ENCODE measurements at regions not wholly inside any gene's neighbourhood (a gene's known extent, or its start where the extent isn't known, plus 50 kb on each side); places are given as distances from the start of the nearest gene placed in this dataset.

GRCh38 chr2:166627893-166628292 is 133.8 kb upstream of the SCN7A start:
- H3K4me1 ChIP-seq (ENCODE audit: insufficient read depth, low read length), result no peaks in the 10 kb centered on the region
- H4K20me1 ChIP-seq (ENCODE audit: insufficient read depth, low read length), result no peaks in the 10 kb centered on the region
- H3K27me3 ChIP-seq (ENCODE audit: insufficient read depth, low read length, poor library complexity), result no peaks in the 10 kb centered on the region
- no peaks in the 10 kb centered on the region for H3K9me3 ChIP-seq (ENCODE audit: insufficient read depth, low read length, severe bottlenecking)
- DNase-seq (no peak), ATAC-seq (ENCODE audit: insufficient read depth, low read depth) (no peak)
- H3K36me3 ChIP-seq (ENCODE audit: insufficient read depth, low read length), result no peaks in the 10 kb centered on the region
- no peak overlapping the region for H3K9ac ChIP-seq (ENCODE audit: low read depth, low read length)
- H3K79me2 ChIP-seq (ENCODE audit: insufficient read depth, low read length), result no peaks in the 10 kb centered on the region
- no peak overlapping the region for H2AFZ ChIP-seq (ENCODE audit: low read depth, low read length)
- H3K4me2 ChIP-seq (ENCODE audit: insufficient read depth, low read length), result no peak overlapping the region
- no peak overlapping the region for H3K4me3 ChIP-seq (ENCODE audit: low read depth in 1 of 2, low read length in 2 of 2)
- no peak overlapping the region for H3K27ac ChIP-seq (ENCODE audit: low read length)
- TF ChIP-seq, protein P1, sequence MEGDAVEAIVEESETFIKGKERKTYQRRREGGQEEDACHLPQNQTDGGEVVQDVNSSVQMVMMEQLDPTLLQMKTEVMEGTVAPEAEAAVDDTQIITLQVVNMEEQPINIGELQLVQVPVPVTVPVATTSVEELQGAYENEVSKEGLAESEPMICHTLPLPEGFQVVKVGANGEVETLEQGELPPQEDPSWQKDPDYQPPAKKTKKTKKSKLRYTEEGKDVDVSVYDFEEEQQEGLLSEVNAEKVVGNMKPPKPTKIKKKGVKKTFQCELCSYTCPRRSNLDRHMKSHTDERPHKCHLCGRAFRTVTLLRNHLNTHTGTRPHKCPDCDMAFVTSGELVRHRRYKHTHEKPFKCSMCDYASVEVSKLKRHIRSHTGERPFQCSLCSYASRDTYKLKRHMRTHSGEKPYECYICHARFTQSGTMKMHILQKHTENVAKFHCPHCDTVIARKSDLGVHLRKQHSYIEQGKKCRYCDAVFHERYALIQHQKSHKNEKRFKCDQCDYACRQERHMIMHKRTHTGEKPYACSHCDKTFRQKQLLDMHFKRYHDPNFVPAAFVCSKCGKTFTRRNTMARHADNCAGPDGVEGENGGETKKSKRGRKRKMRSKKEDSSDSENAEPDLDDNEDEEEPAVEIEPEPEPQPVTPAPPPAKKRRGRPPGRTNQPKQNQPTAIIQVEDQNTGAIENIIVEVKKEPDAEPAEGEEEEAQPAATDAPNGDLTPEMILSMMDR (IDR thresholded peaks at IDR 0.05; ENCODE audit: borderline replicate concordance, extremely low read depth, low read length, poor library complexity, severe bottlenecking), result no peak
- no peak for TF ChIP-seq EZH2 (IDR thresholded peaks at IDR 0.05; ENCODE audit: borderline replicate concordance, low read depth, low read length, severe bottlenecking)

DNA sequence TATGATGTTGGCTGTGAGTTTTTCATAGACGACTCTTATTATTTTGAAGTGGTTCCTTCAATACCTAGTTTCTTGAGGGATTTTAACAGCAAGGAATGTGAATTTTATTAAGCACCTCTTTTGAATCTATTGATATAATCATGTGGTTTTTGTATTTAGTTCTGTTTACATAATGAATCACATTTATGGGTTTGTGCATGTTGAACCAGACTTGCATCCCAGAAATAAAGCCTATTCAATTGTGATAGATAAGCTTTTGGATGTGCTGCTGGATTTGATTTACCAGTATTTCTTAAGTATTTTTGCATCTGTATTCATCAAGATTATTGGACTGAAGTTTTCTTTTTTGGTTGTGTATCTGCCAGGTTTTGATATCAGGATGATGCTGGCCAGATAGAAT is 131.6 kb upstream of the SCN7A start:
- TF ChIP-seq, protein P1 (IDR thresholded peaks at IDR 0.05; ENCODE audit: borderline replicate concordance, extremely low read depth, low read length, poor library complexity, severe bottlenecking), result no peak
- TF ChIP-seq EZH2 (IDR thresholded peaks at IDR 0.05; ENCODE audit: borderline replicate concordance, low read depth, low read length, severe bottlenecking), result no peak
- no peak for DNase-seq
- no peaks in the 10 kb centered on the region for H4K20me1 ChIP-seq (ENCODE audit: insufficient read depth, low read length)
- H3K27ac ChIP-seq (ENCODE audit: low read length), result no peak overlapping the region
- H2AFZ ChIP-seq (ENCODE audit: low read depth, low read length), result no peak overlapping the region
- H3K9ac ChIP-seq (ENCODE audit: low read depth, low read length), result no peak overlapping the region
- no peaks in the 10 kb centered on the region for H3K4me1 ChIP-seq (ENCODE audit: insufficient read depth, low read length)
- no peak for ATAC-seq (ENCODE audit: insufficient read depth, low read depth)
- H3K79me2 ChIP-seq (ENCODE audit: insufficient read depth, low read length), result no peaks in the 10 kb centered on the region
- H3K4me3 ChIP-seq (ENCODE audit: low read depth in 1 of 2, low read length in 2 of 2), result no peak overlapping the region
- no peaks in the 10 kb centered on the region for H3K36me3 ChIP-seq (ENCODE audit: insufficient read depth, low read length)
- H3K27me3 ChIP-seq (ENCODE audit: insufficient read depth, low read length, poor library complexity), result no peaks in the 10 kb centered on the region
- no peaks in the 10 kb centered on the region for H3K9me3 ChIP-seq (ENCODE audit: insufficient read depth, low read length, severe bottlenecking)
- no peak overlapping the region for H3K4me2 ChIP-seq (ENCODE audit: insufficient read depth, low read length)

- H3K36me3 ChIP-seq (ENCODE audit: insufficient read depth, low read length), result no peaks in the 10 kb centered on the region
- no peak overlapping the region for H3K27ac ChIP-seq (ENCODE audit: low read length)
- H3K9ac ChIP-seq (ENCODE audit: low read depth, low read length), result no peak overlapping the region
- H3K27me3 ChIP-seq (ENCODE audit: insufficient read depth, low read length, poor library complexity), result no peaks in the 10 kb centered on the region
- no peak overlapping the region for H3K4me2 ChIP-seq (ENCODE audit: insufficient read depth, low read length)
- no peak overlapping the region for H3K4me3 ChIP-seq (ENCODE audit: low read depth in 1 of 2, low read length in 2 of 2)
- no peaks in the 10 kb centered on the region for H3K9me3 ChIP-seq (ENCODE audit: insufficient read depth, low read length, severe bottlenecking)
- no peaks in the 10 kb centered on the region for H4K20me1 ChIP-seq (ENCODE audit: insufficient read depth, low read length)
- no peak for DNase-seq
- ATAC-seq (ENCODE audit: insufficient read depth, low read depth), result no peak
- no peaks in the 10 kb centered on the region for H3K79me2 ChIP-seq (ENCODE audit: insufficient read depth, low read length)
- no peak overlapping the region for H2AFZ ChIP-seq (ENCODE audit: low read depth, low read length)
- no peaks in the 10 kb centered on the region for H3K4me1 ChIP-seq (ENCODE audit: insufficient read depth, low read length)
- TF ChIP-seq, protein P1 (IDR thresholded peaks at IDR 0.05; ENCODE audit: borderline replicate concordance, extremely low read depth, low read length, poor library complexity, severe bottlenecking), result no peak
- no peak for TF ChIP-seq EZH2 (IDR thresholded peaks at IDR 0.05; ENCODE audit: borderline replicate concordance, low read depth, low read length, severe bottlenecking)
Observed at GRCh38 chr2:166614503-166614902, 120.5 kb upstream of the SCN7A start.

DNA sequence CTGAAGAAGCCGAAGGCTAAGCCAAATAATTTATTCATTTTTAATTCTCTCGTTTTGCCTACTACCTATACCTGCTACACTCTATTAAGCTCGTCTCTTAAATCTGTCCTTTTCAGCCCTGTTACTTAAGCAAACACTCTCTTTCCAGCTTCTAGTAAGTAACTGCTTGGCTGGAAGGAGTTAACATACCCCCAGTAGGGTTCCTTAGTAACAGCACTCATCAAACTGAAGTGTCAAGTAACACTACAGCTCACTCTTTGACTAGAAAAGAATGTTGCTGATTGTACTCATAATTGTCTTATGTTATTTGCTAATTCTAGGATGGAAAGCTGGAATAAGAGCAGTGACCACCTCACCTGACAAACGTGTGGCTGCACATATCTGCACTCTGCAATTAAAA is 120.0 kb upstream of the SCN7A start:
- Histone ChIP-seq H3K4me3 (ENCODE audit: low read depth in 1 of 2, low read length in 2 of 2) (no peak overlapping the region), H2AFZ (ENCODE audit: low read depth, low read length) (no peak overlapping the region), H3K9me3 (ENCODE audit: insufficient read depth, low read length, severe bottlenecking) (no peaks in the 10 kb centered on the region), H3K4me1 (ENCODE audit: insufficient read depth, low read length) (no peaks in the 10 kb centered on the region), H3K9ac (ENCODE audit: low read depth, low read length) (no peak overlapping the region), H3K4me2 (ENCODE audit: insufficient read depth, low read length) (no peak overlapping the region), H3K79me2 (ENCODE audit: insufficient read depth, low read length) (no peaks in the 10 kb centered on the region), H4K20me1 (ENCODE audit: insufficient read depth, low read length) (no peaks in the 10 kb centered on the region), H3K27me3 (ENCODE audit: insufficient read depth, low read length, poor library complexity) (no peaks in the 10 kb centered on the region), H3K36me3 (ENCODE audit: insufficient read depth, low read length) (no peaks in the 10 kb centered on the region), H3K27ac (ENCODE audit: low read length) (no peak overlapping the region)
- DNase-seq (no peak), ATAC-seq (ENCODE audit: insufficient read depth, low read depth) (no peak)
- TF ChIP-seq, protein P1 (IDR thresholded peaks at IDR 0.05; ENCODE audit: borderline replicate concordance, extremely low read depth, low read length, poor library complexity, severe bottlenecking), result no peak
- TF ChIP-seq EZH2 (IDR thresholded peaks at IDR 0.05; ENCODE audit: borderline replicate concordance, low read depth, low read length, severe bottlenecking), result no peak
